ENCODE measurements at regions not wholly inside any gene's neighbourhood (a gene's known extent, or its start where the extent isn't known, plus 50 kb on each side); places are given as distances from the start of the nearest gene placed in this dataset.

GRCh38 chr19:46958532-46958931 is 61.1 kb upstream of the NPAS1 start:
- no peak overlapping the region for H2AFZ ChIP-seq
- H3K4me1 ChIP-seq, result peaks cover 19% of the 10 kb centered on the region
- H3K27me3 ChIP-seq (ENCODE audit: control insufficient read depth, insufficient read depth, low read length), result no peaks in the 10 kb centered on the region
- no peaks in the 10 kb centered on the region for H3K9me3 ChIP-seq (ENCODE audit: control insufficient read depth, low read length)
- peaks cover 53% of the 10 kb centered on the region for H3K79me2 ChIP-seq
- H3K4me2 ChIP-seq (ENCODE audit: low read length), result no peak overlapping the region
- no peak overlapping the region for H3K4me3 ChIP-seq (ENCODE audit: low read depth, low read length)
- no peak for TF ChIP-seq CTCF (IDR thresholded peaks at IDR 0.05)
- no peaks in the 10 kb centered on the region for H3K36me3 ChIP-seq (ENCODE audit: control insufficient read depth, insufficient read depth, low read length)
- no peak overlapping the region for H3K9ac ChIP-seq
- H3K27ac ChIP-seq, result no peak overlapping the region

GRCh38 chr19:46959894-46960556 is 59.6 kb upstream of the NPAS1 start:
- Histone ChIP-seq H3K9ac (no peak overlapping the region), H3K27me3 (ENCODE audit: control insufficient read depth, insufficient read depth, low read length) (no peaks in the 10 kb centered on the region), H3K4me3 (ENCODE audit: low read depth, low read length) (no peak overlapping the region), H3K27ac (no peak overlapping the region), H3K36me3 (ENCODE audit: control insufficient read depth, insufficient read depth, low read length) (no peaks in the 10 kb centered on the region), H3K9me3 (ENCODE audit: control insufficient read depth, low read length) (no peaks in the 10 kb centered on the region), H2AFZ (no peak overlapping the region), H3K4me1 (peaks cover 16% of the 10 kb centered on the region), H3K4me2 (ENCODE audit: low read length) (no peak overlapping the region), H3K79me2 (peaks cover 52% of the 10 kb centered on the region)
- no peak for TF ChIP-seq CTCF (IDR thresholded peaks at IDR 0.05)

- no peak overlapping the region for H2AFZ ChIP-seq
- peaks cover 56% of the 10 kb centered on the region for H3K79me2 ChIP-seq
- H3K9ac ChIP-seq, result no peak overlapping the region
- H3K27me3 ChIP-seq (ENCODE audit: control insufficient read depth, insufficient read depth, low read length), result no peaks in the 10 kb centered on the region
- peaks cover 9% of the 10 kb centered on the region for H3K4me1 ChIP-seq
- H3K36me3 ChIP-seq (ENCODE audit: control insufficient read depth, insufficient read depth, low read length), result no peaks in the 10 kb centered on the region
- no peak for TF ChIP-seq CTCF (IDR thresholded peaks at IDR 0.05)
- no peaks in the 10 kb centered on the region for H3K9me3 ChIP-seq (ENCODE audit: control insufficient read depth, low read length)
- H3K27ac ChIP-seq, result no peak overlapping the region
- H3K4me3 ChIP-seq (ENCODE audit: low read depth, low read length), result no peak overlapping the region
- H3K4me2 ChIP-seq (ENCODE audit: low read length), result no peak overlapping the region
Measured at GRCh38 chr19:46962030-46962570, 57.5 kb upstream of the NPAS1 start.

- no peak for TF ChIP-seq CTCF (IDR thresholded peaks at IDR 0.05)
Measured at GRCh38 chr19:46963093-46963734, 56.4 kb upstream of the NPAS1 start.

More at GRCh38 chr19:46963093-46963734, 56.4 kb upstream of the NPAS1 start:
- Histone ChIP-seq H3K9me3 (ENCODE audit: control insufficient read depth, low read length) (no peaks in the 10 kb centered on the region), H3K36me3 (ENCODE audit: control insufficient read depth, insufficient read depth, low read length) (no peaks in the 10 kb centered on the region), H3K4me2 (ENCODE audit: low read length) (no peak overlapping the region), H3K27me3 (ENCODE audit: control insufficient read depth, insufficient read depth, low read length) (no peaks in the 10 kb centered on the region), H2AFZ (no peak overlapping the region), H3K4me3 (ENCODE audit: low read depth, low read length) (no peak overlapping the region), H3K79me2 (peaks cover 58% of the 10 kb centered on the region), H3K4me1 (peaks cover 20% of the 10 kb centered on the region), H3K27ac (no peak overlapping the region), H3K9ac (no peak overlapping the region)
